ENCODE measurements at regions not wholly inside any gene's neighbourhood (a gene's known extent, or its start where the extent isn't known, plus 50 kb on each side); places are given as distances from the start of the nearest gene placed in this dataset.

GRCh38 chr3:165658027-165658426, 179.2 kb downstream of the BCHE start:
- H3K4ac ChIP-seq (ENCODE audit: low read depth, low read length): no peak overlapping the region
- no TSS peak for BruUV-seq (replicated peaks)
- H3K56ac ChIP-seq (ENCODE audit: extremely low read depth, insufficient read depth, low read length): no peak overlapping the region
- H3K4me2 ChIP-seq (ENCODE audit: low read depth, low read length): no peak overlapping the region
- H2BK120ac ChIP-seq (ENCODE audit: low read depth, low read length): no peak overlapping the region
- dilution Hi-C loops (cut with HindIII; ENCODE audit: low sequenced_read_pairs, unreplicated experiment) (no loop called here), intact Hi-C loops (cut with micrococcal nuclease) (no loop called here), in situ Hi-C loops (cut with MboI; ENCODE audit: low sequenced_read_pairs) (no loop called here)
- H4K5ac ChIP-seq (ENCODE audit: low read depth, low read length): no peak overlapping the region
- H3K4me1 ChIP-seq (ENCODE audit: control insufficient read depth, insufficient read depth, low read length): no peaks in the 10 kb centered on the region
- no peak overlapping the region for H3K18ac ChIP-seq (ENCODE audit: low read depth, low read length)
- no peak overlapping the region for H3K23ac ChIP-seq (ENCODE audit: low read depth, low read length)
- no peak overlapping the region for H4K91ac ChIP-seq (ENCODE audit: insufficient read depth, low read depth, low read length)
- H4K20me1 ChIP-seq (ENCODE audit: insufficient read depth, low read length): no peaks in the 10 kb centered on the region
- H2AK5ac ChIP-seq (ENCODE audit: low read depth, low read length): no peak overlapping the region
- ChIA-PET CTCF (no interaction called here), POLR2A (ENCODE audit: unreplicated experiment) (no interaction called here)
- H4K8ac ChIP-seq (ENCODE audit: low read depth in 2 of 2, low read length in 2 of 2): no peak overlapping the region
- H3K36me3 ChIP-seq (ENCODE audit: control insufficient read depth, insufficient read depth, low read length): no peaks in the 10 kb centered on the region
- H3K4me3 ChIP-seq (ENCODE audit: insufficient read depth, low read depth, low read length): no peak overlapping the region
- H3K9me3 ChIP-seq (ENCODE audit: control insufficient read depth, insufficient read depth, low read length): no peaks in the 10 kb centered on the region
- DNase-seq (no peak), ATAC-seq (ENCODE audit: low read depth) (no peak)
- H3K9ac ChIP-seq (ENCODE audit: low read depth, low read length): no peak overlapping the region
- no peak overlapping the region for H3K27ac ChIP-seq (ENCODE audit: insufficient read depth, low read length)
- no peak overlapping the region for H3K14ac ChIP-seq (replicated peaks; ENCODE audit: low read depth, low read length)
- H2AK9ac ChIP-seq (replicated peaks; ENCODE audit: low read depth, low read length, poor library complexity): no peak overlapping the region
- H2BK15ac ChIP-seq (ENCODE audit: low read depth, low read length): no peak overlapping the region
- H3K9me1 ChIP-seq (ENCODE audit: insufficient read depth, low read length): no peaks in the 10 kb centered on the region
- no peaks in the 10 kb centered on the region for H3K79me1 ChIP-seq (ENCODE audit: low read depth in 1 of 2, low read length in 2 of 2)
- no peak overlapping the region for H2BK20ac ChIP-seq (ENCODE audit: low read depth, low read length)
- no CpG with 5 or more reads among the region's 2 CpGs for WGBS, 2 experiments (ENCODE audit: extremely low coverage in 2 of 2, insufficient read length in 1 of 2)
- no peaks in the 10 kb centered on the region for H3K27me3 ChIP-seq (ENCODE audit: control insufficient read depth, insufficient read depth, low read length)
- TF ChIP-seq BHLHE40 (IDR thresholded peaks at IDR 0.05; ENCODE audit: low read depth, low read length) (no peak), USF2 (IDR thresholded peaks at IDR 0.05; ENCODE audit: low read depth, low read length) (no peak), MAZ (IDR thresholded peaks at IDR 0.05; ENCODE audit: borderline replicate concordance, low read depth, low read length) (no peak), FOS (IDR thresholded peaks at IDR 0.05; ENCODE audit: low read depth, low read length) (no peak), CEBPB (IDR thresholded peaks at IDR 0.05; ENCODE audit: low read depth, low read length) (no peak), SMC3 (IDR thresholded peaks at IDR 0.05; ENCODE audit: low read depth, low read length) (no peak), NFE2L2 (IDR thresholded peaks at IDR 0.05; ENCODE audit: low read depth, low read length) (no peak), MXI1 (IDR thresholded peaks at IDR 0.05; ENCODE audit: borderline replicate concordance, low read depth, low read length) (no peak), RCOR1 (IDR thresholded peaks at IDR 0.05; ENCODE audit: insufficient replicate concordance, low read length) (no peak), RFX5 (IDR thresholded peaks at IDR 0.05; ENCODE audit: low read depth, low read length) (no peak)
- H2BK5ac ChIP-seq (ENCODE audit: low read depth, low read length, poor library complexity, severe bottlenecking): no peak overlapping the region
- no peak overlapping the region for H2AFZ ChIP-seq (replicated peaks; ENCODE audit: low read length, poor library complexity)

All from IMR-90 (cell line).